ENCODE measurements at regions not wholly inside any gene's neighbourhood (a gene's known extent, or its start where the extent isn't known, plus 50 kb on each side); places are given as distances from the start of the nearest gene placed in this dataset.
A peak's percentile ranks its signal among the peaks of the same experiment; 100 is the strongest.
"Not testable (repeated sequence)": the region's sequence is repeated elsewhere in the genome, so short reads cannot be mapped to it uniquely, and the experiment has no call there.

DNA sequence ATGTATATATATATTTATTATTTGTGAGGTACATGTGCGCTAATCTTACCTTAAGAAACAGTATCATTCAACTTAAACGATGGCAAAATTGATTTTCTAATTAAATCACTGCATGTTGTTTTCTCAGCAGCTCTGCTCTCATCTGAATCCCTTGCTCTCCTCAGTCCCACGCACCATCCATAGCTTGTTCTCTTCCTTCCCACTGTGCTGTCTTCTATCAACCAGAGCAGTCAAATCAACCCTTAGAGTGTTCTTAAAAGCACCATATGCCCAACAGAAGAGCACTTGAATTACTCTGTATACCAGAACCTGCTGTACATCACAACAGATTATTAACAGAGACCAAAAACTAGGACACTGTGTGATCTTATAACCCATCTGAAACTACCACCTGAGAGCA is 209.4 kb upstream of the G2E3 start:
- Mint-ChIP-seq H3K27ac (no peak overlapping the region), H3K4me3 (no peak overlapping the region), H3K9me3 (no peaks in the 10 kb centered on the region), H3K4me1 (no peaks in the 10 kb centered on the region), H3K36me3 (no peaks in the 10 kb centered on the region)
- ATAC-seq (no peak), DNase-seq (ENCODE audit: low spot score in 2 of 2) (no peak)

DNA sequence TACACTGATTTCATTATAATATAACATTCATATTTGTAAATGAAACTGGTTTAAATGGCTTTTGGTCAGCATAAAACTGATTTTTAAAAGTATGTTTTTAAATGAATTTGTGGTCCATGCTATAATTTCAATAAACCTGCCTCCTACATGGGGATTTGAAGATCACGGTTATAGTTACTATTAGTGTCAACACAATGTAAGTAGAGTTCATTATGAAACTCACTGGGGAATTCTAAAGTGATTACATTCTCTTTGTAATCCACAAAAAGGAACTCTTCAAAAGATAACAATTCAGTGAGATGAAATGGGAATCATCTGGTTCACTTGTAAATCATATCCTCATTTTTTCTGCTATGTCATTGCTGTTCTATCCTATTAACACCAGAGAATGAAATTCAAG is 204.5 kb upstream of the G2E3 start:
- Mint-ChIP-seq H3K9me3 (no peaks in the 10 kb centered on the region), H3K4me3 (no peak overlapping the region), H3K4me1 (peaks cover 6% of the 10 kb centered on the region), H3K36me3 (no peaks in the 10 kb centered on the region), H3K27ac (no peak overlapping the region)
- no peak for DNase-seq (ENCODE audit: low spot score in 2 of 2)
- ATAC-seq: no peak

- Mint-ChIP-seq H3K36me3 (no peaks in the 10 kb centered on the region), H3K9me3 (no peaks in the 10 kb centered on the region), H3K4me1 (peaks cover 6% of the 10 kb centered on the region), H3K27ac (no peak overlapping the region), H3K4me3 (no peak overlapping the region)
- DNase-seq (ENCODE audit: low spot score in 2 of 2): no peak
- peak; percentile 85 for ATAC-seq
These were observed 203.5 kb upstream of the G2E3 start for GRCh38 chr14:30355431-30355913.

GRCh38 chr14:30356438-30357202 is 202.3 kb upstream of the G2E3 start:
- Mint-ChIP-seq H3K9me3 (no peaks in the 10 kb centered on the region), H3K27ac (no peak overlapping the region), H3K4me3 (no peak overlapping the region), H3K4me1 (peaks cover 6% of the 10 kb centered on the region), H3K36me3 (no peaks in the 10 kb centered on the region)
- ATAC-seq: no peak
- no peak for DNase-seq (ENCODE audit: low spot score in 2 of 2)

DNA sequence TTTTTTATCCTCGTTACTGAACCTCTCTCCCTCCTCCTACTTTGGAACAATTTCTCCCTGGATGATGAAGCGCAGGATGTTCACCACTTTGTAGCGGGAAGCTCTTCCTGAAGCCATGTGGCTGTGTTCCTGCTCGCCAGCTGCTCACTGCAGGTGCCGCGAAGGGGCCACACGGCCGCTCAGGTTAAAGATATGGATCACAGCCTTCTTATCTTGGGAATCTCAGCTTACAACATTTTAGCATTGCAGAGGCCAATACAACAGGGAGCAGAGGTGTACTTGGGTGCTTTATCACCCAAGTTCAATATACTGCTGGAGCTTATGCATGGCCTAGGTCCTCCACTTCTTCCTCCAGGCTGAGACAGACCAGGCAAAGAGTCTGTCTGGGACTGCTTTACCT is 201.2 kb upstream of the G2E3 start:
- H3K27ac Mint-ChIP-seq: no peak overlapping the region
- H3K9me3 Mint-ChIP-seq: no peaks in the 10 kb centered on the region
- no peak overlapping the region for H3K4me3 Mint-ChIP-seq
- H3K36me3 Mint-ChIP-seq: no peaks in the 10 kb centered on the region
- peaks cover 6% of the 10 kb centered on the region for H3K4me1 Mint-ChIP-seq
- ATAC-seq: no peak
- no peak for DNase-seq (ENCODE audit: low spot score in 2 of 2)

DNA sequence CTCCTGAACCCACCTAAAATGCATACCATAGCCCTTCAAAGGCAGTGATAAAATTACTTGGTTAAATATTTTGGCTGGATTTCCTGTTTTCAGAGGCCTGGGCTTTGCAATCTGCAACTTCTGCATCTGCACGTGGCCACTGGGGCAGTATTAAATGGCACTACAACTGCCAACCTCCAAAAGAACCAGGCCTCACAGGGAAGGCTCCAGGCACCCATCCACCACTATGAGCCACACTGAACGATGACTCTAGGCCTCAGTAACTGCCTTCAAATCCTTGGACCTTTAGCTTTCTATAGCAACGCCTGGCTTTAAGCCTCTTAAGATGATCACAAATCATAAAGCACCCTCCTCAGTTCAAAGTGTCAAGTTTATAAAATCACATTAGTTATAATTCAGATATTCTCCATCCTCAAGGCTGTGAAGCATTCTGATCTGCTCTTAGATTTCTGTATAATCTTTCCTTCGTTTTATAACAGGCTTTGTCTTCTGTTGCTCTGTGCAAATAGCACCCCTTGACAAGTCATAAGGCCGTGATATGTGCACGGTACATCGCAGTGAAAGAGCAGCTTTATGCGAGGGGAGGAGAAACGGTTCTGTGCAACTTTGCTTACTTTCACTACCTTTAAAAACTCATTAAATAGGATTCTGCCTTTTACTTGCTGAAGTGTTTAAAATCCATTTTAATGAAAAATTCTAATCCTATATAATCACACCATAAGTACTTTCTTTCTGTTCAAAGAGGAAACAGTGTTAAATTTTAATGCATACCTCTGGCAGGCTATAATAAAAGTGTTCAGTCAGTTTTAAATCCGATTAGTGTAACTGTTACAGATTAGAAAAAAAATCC is 196.4 kb upstream of the G2E3 start:
- Mint-ChIP-seq H3K27ac (no peak overlapping the region), H3K4me1 (no peaks in the 10 kb centered on the region), H3K4me3 (no peak overlapping the region), H3K9me3 (peaks cover 3% of the 10 kb centered on the region), H3K36me3 (no peaks in the 10 kb centered on the region)
- no peak for DNase-seq (ENCODE audit: low spot score in 2 of 2)
- ATAC-seq: no peak

- not testable (repeated sequence) for DNase-seq (ENCODE audit: low spot score in 2 of 2); H3K4me1 Mint-ChIP-seq; H3K9me3 Mint-ChIP-seq
These were observed 195.6 kb upstream of the G2E3 start for GRCh38 chr14:30363219-30363880.

GRCh38 chr14:30369502-30370180 is 189.3 kb upstream of the G2E3 start:
- Mint-ChIP-seq H3K27ac (no peak overlapping the region), H3K4me1 (no peaks in the 10 kb centered on the region), H3K36me3 (no peaks in the 10 kb centered on the region), H3K4me3 (no peak overlapping the region), H3K9me3 (no peaks in the 10 kb centered on the region)
- ATAC-seq (no peak), DNase-seq (ENCODE audit: low spot score in 2 of 2) (no peak)

More at GRCh38 chr14:30363219-30363880, 195.6 kb upstream of the G2E3 start:
- ATAC-seq, H3K4me3 Mint-ChIP-seq, H3K27ac Mint-ChIP-seq, H3K36me3 Mint-ChIP-seq: not testable (repeated sequence)

- ATAC-seq: no peak
- H3K9me3 Mint-ChIP-seq: no peaks in the 10 kb centered on the region
- H3K4me1 Mint-ChIP-seq: no peaks in the 10 kb centered on the region
- no peak overlapping the region for H3K4me3 Mint-ChIP-seq
- no peak overlapping the region for H3K27ac Mint-ChIP-seq
- no peak for DNase-seq (ENCODE audit: low spot score in 2 of 2)
- no peaks in the 10 kb centered on the region for H3K36me3 Mint-ChIP-seq
These were observed 185.9 kb upstream of the G2E3 start for GRCh38 chr14:30373053-30373452.

DNA sequence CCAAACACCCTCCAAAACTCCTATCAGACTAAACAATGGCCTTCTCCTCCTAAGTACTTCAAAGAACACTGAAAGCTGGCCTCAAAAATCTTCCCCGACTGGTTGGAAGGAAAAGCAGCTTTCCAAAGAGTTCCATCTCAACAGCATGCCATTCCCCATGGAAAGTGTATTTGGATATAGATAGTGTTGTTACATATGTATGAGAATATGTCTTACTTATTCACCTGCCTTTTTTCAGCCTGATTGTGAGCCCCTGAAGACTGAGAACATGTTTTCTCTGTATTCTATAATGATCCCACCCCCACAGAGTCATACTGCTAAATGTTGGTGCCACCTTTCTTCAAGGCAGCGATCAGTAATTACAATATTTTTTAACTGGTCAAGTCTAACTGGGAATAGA is 185.4 kb upstream of the G2E3 start:
- H3K27ac Mint-ChIP-seq: no peak overlapping the region
- no peak overlapping the region for H3K4me3 Mint-ChIP-seq
- no peak for ATAC-seq

GRCh38 chr14:30375296-30375892 is 183.6 kb upstream of the G2E3 start:
- Mint-ChIP-seq H3K4me3 (no peak overlapping the region), H3K4me1 (no peaks in the 10 kb centered on the region), H3K27ac (no peak overlapping the region), H3K36me3 (no peaks in the 10 kb centered on the region), H3K9me3 (no peaks in the 10 kb centered on the region)
- DNase-seq (ENCODE audit: low spot score in 2 of 2) (peak; percentile 26 to 81), ATAC-seq (peak; percentile 86)

More for the DNA sequence above, 185.4 kb upstream of the G2E3 start:
- H3K36me3 Mint-ChIP-seq: no peaks in the 10 kb centered on the region
- no peak for DNase-seq (ENCODE audit: low spot score in 2 of 2)
- no peaks in the 10 kb centered on the region for H3K9me3 Mint-ChIP-seq
- no peaks in the 10 kb centered on the region for H3K4me1 Mint-ChIP-seq

GRCh38 chr14:30381861-30382480 is 177.0 kb upstream of the G2E3 start:
- H3K36me3 Mint-ChIP-seq: no peaks in the 10 kb centered on the region
- H3K4me3 Mint-ChIP-seq: no peak overlapping the region
- H3K4me1 Mint-ChIP-seq: no peaks in the 10 kb centered on the region
- H3K27ac Mint-ChIP-seq: no peak overlapping the region
- ATAC-seq (no peak), DNase-seq (ENCODE audit: low spot score in 2 of 2) (no peak)
- H3K9me3 Mint-ChIP-seq: no peaks in the 10 kb centered on the region

GRCh38 chr14:30385925-30386324 is 173.0 kb upstream of the G2E3 start:
- no peak overlapping the region for H3K27ac Mint-ChIP-seq
- no peak for ATAC-seq
- no peaks in the 10 kb centered on the region for H3K36me3 Mint-ChIP-seq
- DNase-seq (ENCODE audit: low spot score in 2 of 2): no peak
- no peaks in the 10 kb centered on the region for H3K9me3 Mint-ChIP-seq
- no peaks in the 10 kb centered on the region for H3K4me1 Mint-ChIP-seq
- H3K4me3 Mint-ChIP-seq: no peak overlapping the region

DNA sequence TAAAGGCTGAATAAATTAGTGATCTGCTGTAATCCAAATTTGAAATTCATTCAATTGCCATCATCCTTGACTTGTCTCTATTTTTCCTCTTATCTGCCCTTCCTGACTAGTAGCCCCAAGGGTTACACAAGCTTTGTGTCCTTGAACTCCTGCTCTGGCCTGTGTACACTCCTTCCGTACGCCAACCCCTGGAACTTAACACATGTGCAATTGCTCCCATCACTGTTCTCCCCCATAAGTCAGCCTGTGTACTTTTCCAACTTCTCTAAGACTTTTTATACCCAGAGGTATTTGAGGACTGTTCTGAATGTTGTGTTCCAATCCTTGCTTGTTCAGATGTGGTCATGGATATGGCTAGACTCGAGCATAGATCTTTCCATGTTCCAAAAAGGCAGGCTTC is 171.1 kb upstream of the G2E3 start:
- Mint-ChIP-seq H3K27ac (no peak overlapping the region), H3K36me3 (no peaks in the 10 kb centered on the region), H3K4me1 (no peaks in the 10 kb centered on the region), H3K4me3 (no peak overlapping the region), H3K9me3 (no peaks in the 10 kb centered on the region)
- ATAC-seq: no peak
- DNase-seq (ENCODE audit: low spot score in 2 of 2): no peak

Measured in stimulated activated effector memory CD8-positive, alpha-beta T cell treated with anti-CD3 and anti-CD28 coated beads, Interleukin-12 subunit alpha, Interleukin-12 subunit beta, amount 100 ng/mL, for 72 hours (primary cell).